Esophagus squamous epithelium (tissue), 4 donors: ENCODE measurements at regions not wholly inside any gene's neighbourhood (a gene's known extent, or its start where the extent isn't known, plus 50 kb on each side); places are given as distances from the start of the nearest gene placed in this dataset.

Experiments
- CTCF ChIP-seq, 6 experiments: fragments of 450-650 bp in 4 of 6; fragments of 200-600 bp in 2 of 6; sonication (generic) in 2 of 6; IDR thresholded peaks; one replicate each; pipeline ENCODE4 v1.5.1; 2016 to 2019; ENCODE audit warnings: antibody characterized with exemption in 6 of 6, mild to moderate bottlenecking in 4 of 6, moderate library complexity in 4 of 6
- POLR2A ChIP-seq, 4 donors: fragments of 450-650 bp; IDR thresholded peaks; one replicate each; pipeline ENCODE4 v1.6.1; 2017; ENCODE audit warnings: antibody characterized with exemption in 4 of 4, mild to moderate bottlenecking in 4 of 4, moderate library complexity in 3 of 4

- no peak for TF ChIP-seq CTCF (IDR thresholded peaks at IDR 0.05)
- no peak for TF ChIP-seq POLR2A (IDR thresholded peaks at IDR 0.05)
These were observed 589.2 kb upstream of the ZEB2 start for GRCh38 chr2:145108959-145109710.
